HG02588 (cell line): ENCODE measurements at regions not wholly inside any gene's neighbourhood (a gene's known extent, or its start where the extent isn't known, plus 50 kb on each side); places are given as distances from the start of the nearest gene placed in this dataset.
"Not testable (repeated sequence)": the region's sequence is repeated elsewhere in the genome, so short reads cannot be mapped to it uniquely, and the experiment has no call there.

ENCODE experiments used
- ATAC-seq: cut with Tn5 transposase; IDR thresholded peaks from one replicate; pipeline ENCODE4 v1.9.1; 2021; ENCODE audit warnings: mild to moderate bottlenecking, moderate library complexity; ENCODE audit not compliant: unreplicated experiment

GRCh38 chr13:30816736-30817135 lies 81.4 kb downstream of the ALOX5AP start:
- no peak for ATAC-seq

GRCh38 chr13:30818323-30818960 lies 83.1 kb downstream of the ALOX5AP start:
- no peak for ATAC-seq

- ATAC-seq = no peak
These were observed 84.0 kb downstream of the ALOX5AP start for GRCh38 chr13:30819136-30819888.

GRCh38 chr13:30821421-30821820 lies 84.7 kb upstream of the MEDAG start:
- no peak for ATAC-seq

GRCh38 chr13:30824651-30825050 lies 81.4 kb upstream of the MEDAG start:
- ATAC-seq = no peak

- ATAC-seq = no peak
These were observed 79.0 kb upstream of the MEDAG start for GRCh38 chr13:30826911-30827577.

- no peak for ATAC-seq
These were observed 78.5 kb upstream of the MEDAG start for GRCh38 chr13:30827578-30827925.

- no peak for ATAC-seq
These were observed 76.8 kb upstream of the MEDAG start for GRCh38 chr13:30829145-30829832.

GRCh38 chr13:30829833-30830637 lies 76.0 kb upstream of the MEDAG start:
- no peak for ATAC-seq

GRCh38 chr13:30830638-30830965 lies 75.5 kb upstream of the MEDAG start:
- no peak for ATAC-seq

- ATAC-seq = no peak
These were observed 74.6 kb upstream of the MEDAG start for GRCh38 chr13:30831515-30831914.

- no peak for ATAC-seq
These were observed 73.7 kb upstream of the MEDAG start for GRCh38 chr13:30832377-30832776.

GRCh38 chr13:30832845-30833332 lies 73.2 kb upstream of the MEDAG start:
- no peak for ATAC-seq

- ATAC-seq = no peak
These were observed 70.6 kb upstream of the MEDAG start for GRCh38 chr13:30835442-30835841.

GRCh38 chr13:30837227-30838159 lies 68.6 kb upstream of the MEDAG start:
- ATAC-seq = no peak

- ATAC-seq = not testable (repeated sequence)
These were observed 66.4 kb upstream of the MEDAG start for GRCh38 chr13:30839636-30840035.

- no peak for ATAC-seq
These were observed 65.6 kb upstream of the MEDAG start for GRCh38 chr13:30840515-30840914.

GRCh38 chr13:30841154-30841553 lies 64.9 kb upstream of the MEDAG start:
- no peak for ATAC-seq

GRCh38 chr13:30843548-30843947 lies 62.5 kb upstream of the MEDAG start:
- no peak for ATAC-seq
